ENCODE measurements at regions not wholly inside any gene's neighbourhood (a gene's known extent, or its start where the extent isn't known, plus 50 kb on each side); places are given as distances from the start of the nearest gene placed in this dataset.

DNA sequence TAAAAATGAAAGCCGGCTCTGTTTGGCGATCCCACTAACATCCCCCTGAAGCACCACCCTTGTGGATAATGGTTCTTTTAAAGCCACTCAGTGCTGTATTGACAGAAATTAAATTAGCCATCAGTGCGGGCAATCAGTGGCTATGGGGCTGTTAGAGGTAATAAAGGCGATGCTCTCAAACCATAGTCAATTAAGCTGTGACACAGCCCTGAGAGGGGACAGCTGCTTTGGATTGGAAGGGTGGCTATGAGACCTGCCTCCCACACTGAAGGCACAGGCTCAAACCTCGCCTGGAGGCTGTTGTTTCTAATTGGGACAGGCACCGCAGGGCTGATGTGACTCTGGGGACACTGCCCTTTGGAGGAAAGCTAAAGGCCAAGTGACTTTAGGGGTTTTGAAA, 562.2 kb downstream of the VRK1 start:
- TF ChIP-seq EP300 (IDR thresholded peaks at IDR 0.05; ENCODE audit: borderline replicate concordance in 1 of 2, low read depth in 1 of 2, low read length in 1 of 2) (no peak), FOXJ3 (CRISPR knock-in tag; IDR thresholded peaks at IDR 0.05) (no peak), MXI1 (IDR thresholded peaks at IDR 0.05; ENCODE audit: low read depth, low read length) (no peak), RFX5 (IDR thresholded peaks at IDR 0.05; ENCODE audit: low read length) (no peak), JUND (IDR thresholded peaks at IDR 0.05) (no peak), POLR2AphosphoS5 (IDR thresholded peaks at IDR 0.05; ENCODE audit: low read depth, low read length) (no peak), TAF1 (IDR thresholded peaks at IDR 0.05; ENCODE audit: borderline replicate concordance, low read depth, low read length) (no peak), RAD21 (IDR thresholded peaks at IDR 0.05; ENCODE audit: low read length) (no peak), TCF12 (IDR thresholded peaks at IDR 0.05) (no peak)
- TF ChIP-seq, protein P1, sequence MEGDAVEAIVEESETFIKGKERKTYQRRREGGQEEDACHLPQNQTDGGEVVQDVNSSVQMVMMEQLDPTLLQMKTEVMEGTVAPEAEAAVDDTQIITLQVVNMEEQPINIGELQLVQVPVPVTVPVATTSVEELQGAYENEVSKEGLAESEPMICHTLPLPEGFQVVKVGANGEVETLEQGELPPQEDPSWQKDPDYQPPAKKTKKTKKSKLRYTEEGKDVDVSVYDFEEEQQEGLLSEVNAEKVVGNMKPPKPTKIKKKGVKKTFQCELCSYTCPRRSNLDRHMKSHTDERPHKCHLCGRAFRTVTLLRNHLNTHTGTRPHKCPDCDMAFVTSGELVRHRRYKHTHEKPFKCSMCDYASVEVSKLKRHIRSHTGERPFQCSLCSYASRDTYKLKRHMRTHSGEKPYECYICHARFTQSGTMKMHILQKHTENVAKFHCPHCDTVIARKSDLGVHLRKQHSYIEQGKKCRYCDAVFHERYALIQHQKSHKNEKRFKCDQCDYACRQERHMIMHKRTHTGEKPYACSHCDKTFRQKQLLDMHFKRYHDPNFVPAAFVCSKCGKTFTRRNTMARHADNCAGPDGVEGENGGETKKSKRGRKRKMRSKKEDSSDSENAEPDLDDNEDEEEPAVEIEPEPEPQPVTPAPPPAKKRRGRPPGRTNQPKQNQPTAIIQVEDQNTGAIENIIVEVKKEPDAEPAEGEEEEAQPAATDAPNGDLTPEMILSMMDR (IDR thresholded peaks at IDR 0.05), result no peak
- TF ChIP-seq, protein P2, sequence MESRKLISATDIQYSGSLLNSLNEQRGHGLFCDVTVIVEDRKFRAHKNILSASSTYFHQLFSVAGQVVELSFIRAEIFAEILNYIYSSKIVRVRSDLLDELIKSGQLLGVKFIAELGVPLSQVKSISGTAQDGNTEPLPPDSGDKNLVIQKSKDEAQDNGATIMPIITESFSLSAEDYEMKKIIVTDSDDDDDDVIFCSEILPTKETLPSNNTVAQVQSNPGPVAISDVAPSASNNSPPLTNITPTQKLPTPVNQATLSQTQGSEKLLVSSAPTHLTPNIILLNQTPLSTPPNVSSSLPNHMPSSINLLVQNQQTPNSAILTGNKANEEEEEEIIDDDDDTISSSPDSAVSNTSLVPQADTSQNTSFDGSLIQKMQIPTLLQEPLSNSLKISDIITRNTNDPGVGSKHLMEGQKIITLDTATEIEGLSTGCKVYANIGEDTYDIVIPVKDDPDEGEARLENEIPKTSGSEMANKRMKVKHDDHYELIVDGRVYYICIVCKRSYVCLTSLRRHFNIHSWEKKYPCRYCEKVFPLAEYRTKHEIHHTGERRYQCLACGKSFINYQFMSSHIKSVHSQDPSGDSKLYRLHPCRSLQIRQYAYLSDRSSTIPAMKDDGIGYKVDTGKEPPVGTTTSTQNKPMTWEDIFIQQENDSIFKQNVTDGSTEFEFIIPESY (IDR thresholded peaks at IDR 0.05; ENCODE audit: borderline replicate concordance, low read depth), result no peak

All from SK-N-SH (cell line).